ENCODE measurements at regions not wholly inside any gene's neighbourhood (a gene's known extent, or its start where the extent isn't known, plus 50 kb on each side); places are given as distances from the start of the nearest gene placed in this dataset.

DNA sequence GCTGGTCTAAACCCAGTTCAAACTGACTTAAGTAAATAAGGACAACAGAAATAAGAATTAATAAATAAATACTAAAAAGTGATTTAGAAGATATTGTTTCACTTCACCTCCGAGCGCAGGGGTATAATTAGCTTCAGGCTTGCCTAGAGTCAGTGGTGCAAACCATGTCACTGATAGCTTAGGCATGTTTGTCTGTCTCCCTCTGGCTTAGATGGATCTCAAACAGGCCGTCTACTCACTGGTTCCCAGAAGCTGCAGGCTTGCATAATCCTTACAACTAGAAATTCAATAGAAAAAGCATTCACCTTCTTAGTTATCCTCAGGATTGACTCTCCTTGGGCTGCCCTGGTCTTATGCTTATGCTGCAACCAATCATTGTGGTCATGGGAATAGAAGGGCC lies 629.8 kb upstream of the WWC1 start:
- ATAC-seq: no peak
- DNase-seq: no peak

DNA sequence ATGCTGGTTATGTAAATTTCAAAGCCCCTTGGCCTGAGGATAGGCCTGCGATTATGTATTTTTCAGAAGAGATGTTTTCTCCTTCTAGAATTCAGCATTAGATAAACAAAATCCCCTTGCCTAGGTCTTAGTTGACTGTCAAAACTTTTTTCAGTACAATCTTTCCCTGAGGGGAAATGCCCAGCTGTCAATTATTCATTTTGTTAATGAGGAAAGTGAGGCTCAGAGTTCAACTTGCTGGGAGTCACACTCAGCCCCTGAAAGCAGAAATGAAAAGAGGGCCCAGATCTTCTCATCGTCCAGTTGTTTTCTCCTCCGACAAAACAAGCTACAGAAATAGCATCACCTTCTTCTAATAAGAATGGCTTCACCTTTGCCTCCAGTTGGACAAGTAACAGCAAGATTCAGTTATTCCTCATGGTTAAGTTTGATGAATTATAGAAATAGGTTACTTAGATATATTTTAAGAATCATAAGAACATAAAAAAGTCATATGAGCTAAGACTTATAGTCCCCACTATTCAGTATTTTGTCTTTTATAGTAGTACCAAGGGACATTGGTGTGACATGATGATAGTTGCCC lies 627.1 kb upstream of the WWC1 start:
- DNase-seq (no peak), ATAC-seq (no peak)

DNA sequence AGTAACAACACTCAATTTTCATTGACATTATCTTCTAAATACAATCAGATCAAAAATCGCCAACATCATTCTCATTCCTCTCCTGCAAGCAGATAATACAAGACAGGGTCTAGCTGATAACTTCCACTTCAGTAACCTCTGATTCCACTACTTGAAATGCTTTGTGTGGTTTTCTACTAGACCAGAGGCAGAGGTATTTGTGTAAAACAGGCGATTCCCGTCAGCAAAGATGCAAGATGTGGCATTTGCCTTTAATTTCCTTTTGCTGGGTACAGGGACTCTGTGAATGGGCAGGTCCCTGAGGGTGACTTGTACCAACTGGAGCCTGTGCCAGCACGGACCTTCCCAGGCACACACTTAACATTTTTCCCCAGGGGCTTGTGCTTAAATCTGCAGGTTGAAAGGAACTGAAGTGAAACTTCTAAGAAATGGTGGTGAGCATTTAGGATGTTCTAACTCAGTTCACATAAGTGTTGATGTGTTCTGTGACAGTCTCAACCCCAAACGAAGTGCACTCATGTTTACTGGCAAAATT lies 625.5 kb upstream of the WWC1 start:
- DNase-seq: no peak
- ATAC-seq: no peak

DNA sequence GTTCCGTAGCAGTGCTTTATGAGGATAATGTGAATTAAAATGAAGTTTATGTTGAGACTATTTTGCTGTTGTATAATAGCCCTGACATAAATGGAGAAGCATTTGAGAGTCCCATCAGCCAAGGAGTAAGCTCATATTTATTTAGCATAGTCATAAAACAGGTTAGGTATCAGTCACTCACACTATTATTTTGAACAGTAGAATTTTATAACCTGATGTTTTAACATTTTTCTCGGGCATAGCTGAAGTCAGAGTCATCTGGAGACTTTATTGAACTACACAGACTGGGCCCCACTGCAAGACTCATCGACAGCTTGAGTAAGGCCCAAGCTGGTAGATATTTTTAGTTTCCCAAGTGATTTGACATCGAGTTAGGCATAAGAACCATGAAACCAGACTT lies 620.3 kb upstream of the WWC1 start:
- no peak for ATAC-seq
- no peak for DNase-seq

DNA sequence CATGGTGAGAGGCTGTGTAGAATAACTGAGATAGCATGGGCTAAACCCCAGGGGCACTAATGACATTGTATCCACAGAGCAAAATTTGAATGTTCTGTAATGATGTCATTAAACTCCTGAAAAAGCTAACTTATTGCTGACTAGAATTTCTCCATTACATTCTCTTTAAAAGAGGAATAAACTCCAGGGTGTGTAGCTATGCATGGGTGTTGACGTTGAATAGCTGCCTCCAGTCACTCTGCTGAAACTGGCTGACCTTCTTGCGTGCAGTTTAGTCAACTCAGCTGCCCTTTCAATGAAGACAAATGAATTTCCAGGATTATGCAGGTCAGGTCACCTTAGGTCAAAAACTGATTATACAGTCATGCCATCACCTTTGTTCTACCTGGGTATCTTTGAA lies 617.5 kb upstream of the WWC1 start:
- no peak for DNase-seq
- ATAC-seq: no peak

DNA sequence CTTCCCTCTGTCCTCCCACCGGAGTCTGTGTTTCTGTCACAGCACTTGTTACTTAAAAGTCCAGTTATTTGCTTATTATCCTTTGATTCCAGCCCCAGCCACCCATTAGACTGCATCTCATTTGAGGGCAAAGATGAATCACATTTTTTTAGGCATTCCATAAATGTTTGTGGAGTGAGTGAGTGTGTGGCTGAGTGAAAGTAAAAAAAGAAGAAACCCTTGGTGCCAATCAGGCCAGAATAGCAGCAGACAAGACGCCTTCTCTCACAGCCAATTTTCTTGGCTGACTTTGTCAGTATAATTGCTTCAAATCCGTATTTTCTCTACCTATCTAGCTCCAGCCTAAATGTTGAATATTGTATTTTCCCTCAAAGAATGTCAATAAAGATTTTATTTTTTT lies 613.0 kb upstream of the WWC1 start:
- DNase-seq (no peak), ATAC-seq (no peak)

DNA sequence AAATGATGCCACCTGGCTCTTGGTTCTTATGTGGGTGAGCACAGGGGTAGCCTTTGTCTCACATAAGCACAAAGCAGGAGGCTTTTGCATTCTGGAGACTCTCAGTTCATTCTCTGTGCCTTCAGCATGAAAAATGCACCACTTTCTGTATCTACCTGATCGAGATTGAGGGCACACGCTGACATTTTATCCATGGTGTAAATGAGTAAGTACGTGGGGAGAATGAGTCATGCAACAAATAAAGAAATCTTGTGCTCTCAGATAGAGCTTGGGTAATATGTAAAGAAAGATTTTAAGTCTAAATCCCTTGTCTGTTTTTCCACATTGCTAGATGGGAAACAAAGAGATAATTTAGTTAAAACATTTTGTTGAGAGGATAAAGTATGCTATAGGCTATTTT lies 607.2 kb upstream of the WWC1 start:
- no peak for DNase-seq

DNA sequence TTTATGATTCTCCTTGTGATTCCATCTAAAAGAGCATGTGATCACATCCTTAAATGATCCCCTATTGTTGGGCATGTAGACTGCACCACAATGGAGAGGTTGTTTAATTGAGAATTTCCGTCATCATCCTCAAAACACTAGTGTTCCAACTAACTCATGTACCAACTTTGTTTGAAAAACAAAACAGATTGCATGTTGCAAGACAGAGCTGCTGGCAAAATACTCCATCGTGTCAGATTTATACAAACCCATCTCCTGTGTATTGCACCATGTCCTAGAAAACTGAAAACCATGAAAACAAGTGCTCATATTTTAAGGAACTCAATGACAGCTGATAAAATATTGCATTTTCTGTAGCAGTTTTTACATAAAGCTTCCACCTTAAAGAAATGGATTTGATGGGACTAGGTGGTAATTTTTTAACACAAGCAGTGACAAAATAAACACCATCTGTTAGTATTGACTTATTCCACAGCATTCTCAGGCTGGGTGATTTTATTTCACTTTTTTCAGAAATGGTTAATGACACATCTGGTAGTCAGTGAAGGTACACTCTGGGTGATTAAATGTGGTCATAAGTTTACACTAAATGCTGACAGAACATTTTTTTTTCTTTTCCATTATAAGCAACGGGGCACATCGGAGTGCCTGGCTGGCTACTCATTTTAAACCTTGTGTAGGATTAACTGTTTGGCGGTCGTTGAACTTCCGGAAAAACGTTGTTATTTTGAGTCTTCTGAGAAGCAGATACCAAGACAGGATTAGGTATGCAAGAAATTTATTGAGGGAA lies 602.9 kb upstream of the WWC1 start:
- no peak for ATAC-seq

More for the DNA sequence above, 607.2 kb upstream of the WWC1 start:
- no peak for ATAC-seq

DNA sequence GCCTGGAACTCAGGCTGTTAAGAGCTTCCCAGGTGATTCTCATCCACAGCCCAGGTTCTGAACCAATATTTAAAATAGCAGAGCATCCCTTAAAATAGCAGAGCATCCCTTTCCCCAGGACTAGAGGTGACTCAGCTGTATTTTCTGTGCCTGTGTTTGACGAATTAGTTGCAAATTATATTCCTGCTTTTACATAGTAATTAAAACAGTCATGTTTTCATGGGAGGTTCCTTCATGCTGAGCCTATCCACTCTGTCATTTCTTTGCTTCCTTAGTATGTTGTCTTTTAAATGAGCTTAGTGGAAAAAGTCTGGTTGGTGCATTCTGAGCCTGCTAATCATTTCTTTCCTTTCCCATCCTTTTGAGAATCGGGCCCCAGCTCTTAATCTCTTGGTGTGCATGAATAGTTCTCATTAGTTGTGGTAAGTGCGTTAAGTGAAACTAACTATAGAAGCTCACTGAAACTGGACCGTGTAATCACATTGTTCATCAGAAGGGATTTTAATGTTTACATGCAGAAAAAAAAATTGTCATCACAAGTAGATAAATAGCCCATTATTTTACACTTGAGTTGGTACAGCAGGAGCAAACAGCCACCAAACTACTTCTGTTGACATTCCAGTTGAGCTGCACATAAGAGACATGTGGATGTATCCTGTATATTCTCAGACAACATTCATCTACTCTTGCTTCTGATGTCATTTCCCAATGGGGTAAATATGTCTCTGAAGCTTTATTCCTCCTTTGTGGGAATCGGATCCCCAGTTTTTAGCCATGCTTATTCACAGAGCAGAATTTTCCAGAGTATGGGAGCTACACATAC lies 596.9 kb upstream of the WWC1 start:
- DNase-seq (no peak), ATAC-seq (no peak)

More for the DNA sequence above, 602.9 kb upstream of the WWC1 start:
- no peak for DNase-seq

DNA sequence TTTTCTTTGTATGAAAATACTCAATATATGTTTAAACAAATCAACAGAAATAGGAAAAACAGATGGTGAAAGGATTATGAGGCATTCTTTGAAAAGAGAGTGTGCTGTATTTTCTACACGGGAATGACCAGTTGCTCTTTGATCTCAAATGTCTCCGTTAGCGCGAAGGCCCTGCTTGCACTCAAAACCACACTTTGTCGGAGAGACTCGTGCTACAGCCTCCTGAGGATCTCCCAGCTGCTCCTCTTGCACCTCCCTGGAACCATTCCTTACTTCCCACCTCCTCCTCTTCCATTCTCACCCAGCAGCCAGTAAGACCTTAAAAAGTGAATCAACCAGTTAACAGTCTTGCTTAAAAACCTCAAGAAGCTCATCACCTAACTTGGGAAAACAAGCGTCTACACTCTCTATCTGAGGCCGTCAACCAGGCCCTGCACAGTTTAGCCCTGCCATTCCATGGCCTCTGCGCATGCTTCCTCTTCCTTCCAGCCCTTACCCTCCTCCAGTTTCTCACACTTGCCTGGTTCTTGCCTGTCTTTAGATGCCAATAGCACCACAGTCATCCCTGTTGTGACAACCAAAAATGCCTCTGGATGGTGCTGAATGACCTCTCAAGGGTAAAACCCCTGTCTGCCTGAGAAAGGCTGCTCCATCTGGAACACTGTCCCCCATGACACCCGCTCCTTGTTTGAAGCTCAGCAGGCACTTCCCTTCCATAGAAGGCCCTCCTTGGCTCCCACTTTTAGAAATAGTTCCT lies 594.7 kb upstream of the WWC1 start:
- no peak for DNase-seq
- ATAC-seq: no peak

DNA sequence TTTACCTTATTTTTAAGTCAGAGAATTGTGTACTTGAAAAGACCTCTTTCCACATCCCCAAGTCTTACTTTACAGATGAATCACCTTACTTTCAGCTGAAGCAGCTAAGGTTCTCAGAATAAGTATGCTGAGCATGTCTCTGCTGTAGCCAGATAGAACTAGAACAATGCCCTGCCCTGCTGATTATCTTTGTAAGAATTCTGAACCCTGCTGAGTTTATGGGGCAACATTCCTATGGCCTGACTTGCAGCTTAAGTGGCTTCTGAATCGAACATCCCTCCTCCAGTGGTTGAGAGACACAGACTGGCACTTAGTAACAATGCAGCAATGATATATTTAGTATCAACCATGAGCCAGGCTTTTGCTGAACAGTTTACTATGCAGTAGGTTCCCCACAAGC lies 592.0 kb upstream of the WWC1 start:
- ATAC-seq (no peak), DNase-seq (no peak)

DNA sequence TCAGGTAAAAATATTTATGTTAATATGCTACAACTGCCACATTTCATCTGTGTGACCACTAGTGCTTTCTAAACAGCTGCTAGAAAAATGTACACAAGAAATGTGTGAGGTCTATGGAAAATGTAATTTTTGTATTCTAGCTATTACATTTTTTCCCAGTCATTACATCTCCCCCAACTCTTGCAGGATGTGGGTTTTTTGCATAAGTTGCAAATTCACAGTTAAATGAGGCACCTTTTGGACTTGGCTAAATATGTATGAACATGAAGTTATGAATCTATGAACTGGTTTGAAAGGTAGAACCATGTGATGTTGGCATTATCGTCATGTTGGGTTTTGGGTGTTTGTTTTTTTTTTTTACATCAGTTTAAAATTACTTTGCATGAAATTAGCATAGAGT lies 590.4 kb upstream of the WWC1 start:
- no peak for DNase-seq
- no peak for ATAC-seq

DNA sequence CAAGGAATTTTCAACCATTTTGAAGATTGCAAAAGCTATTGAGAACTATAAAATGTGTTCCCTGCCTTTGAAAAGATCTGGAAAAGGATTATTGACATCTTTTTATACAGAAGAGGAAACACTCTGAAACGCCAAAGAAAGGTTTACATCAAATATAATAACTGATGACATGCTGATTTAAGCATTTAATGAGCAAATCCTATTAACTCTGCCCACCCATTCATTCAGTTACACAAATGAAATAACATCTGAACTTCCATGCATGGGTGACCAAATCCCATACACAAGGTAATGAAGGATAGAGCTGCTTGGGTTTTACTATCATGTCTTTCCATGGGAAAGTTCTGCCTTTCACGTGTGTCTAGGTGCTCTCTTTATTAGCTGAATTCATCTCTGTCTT lies 589.4 kb upstream of the WWC1 start:
- ATAC-seq: no peak
- no peak for DNase-seq

DNA sequence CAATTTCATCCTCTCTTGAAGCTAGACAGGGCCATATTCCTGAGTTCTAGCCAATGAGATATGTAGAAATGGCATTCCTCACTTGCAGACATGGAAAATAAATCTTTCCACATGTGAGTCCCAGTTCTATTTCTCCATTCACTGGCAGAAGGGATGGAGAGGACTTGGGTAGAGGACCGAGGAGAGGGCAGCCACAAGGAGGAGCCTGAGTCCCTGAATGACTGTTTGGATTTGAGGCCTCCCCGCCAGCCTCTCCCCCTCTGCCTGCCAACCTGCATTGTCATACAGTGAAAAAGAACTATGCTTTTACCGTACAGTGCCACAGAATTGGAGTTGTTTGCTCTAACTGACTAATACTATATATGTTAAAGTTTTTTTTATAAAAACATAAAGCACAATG lies 583.0 kb upstream of the WWC1 start:
- DNase-seq (no peak), ATAC-seq (no peak)

DNA sequence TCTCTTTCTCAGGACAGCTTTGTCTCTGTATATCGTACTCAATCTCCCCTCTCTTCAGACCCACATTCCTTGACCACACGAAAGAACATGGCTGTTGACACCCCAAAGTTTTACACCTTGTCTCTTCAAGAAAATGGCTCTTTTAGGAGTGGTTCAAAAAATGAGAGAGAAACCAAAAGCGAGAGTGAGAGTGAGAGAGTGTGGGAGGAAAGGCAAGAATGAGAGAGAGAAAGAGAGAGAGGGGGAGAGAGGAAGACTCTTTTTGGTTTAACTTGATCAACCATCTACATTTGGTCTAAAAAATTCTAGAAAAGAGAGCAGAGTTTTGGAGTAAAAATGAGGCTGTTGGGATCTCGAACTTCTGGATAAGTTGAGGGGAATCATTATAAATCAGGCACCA lies 581.8 kb upstream of the WWC1 start:
- DNase-seq (no peak), ATAC-seq (no peak)

DNA sequence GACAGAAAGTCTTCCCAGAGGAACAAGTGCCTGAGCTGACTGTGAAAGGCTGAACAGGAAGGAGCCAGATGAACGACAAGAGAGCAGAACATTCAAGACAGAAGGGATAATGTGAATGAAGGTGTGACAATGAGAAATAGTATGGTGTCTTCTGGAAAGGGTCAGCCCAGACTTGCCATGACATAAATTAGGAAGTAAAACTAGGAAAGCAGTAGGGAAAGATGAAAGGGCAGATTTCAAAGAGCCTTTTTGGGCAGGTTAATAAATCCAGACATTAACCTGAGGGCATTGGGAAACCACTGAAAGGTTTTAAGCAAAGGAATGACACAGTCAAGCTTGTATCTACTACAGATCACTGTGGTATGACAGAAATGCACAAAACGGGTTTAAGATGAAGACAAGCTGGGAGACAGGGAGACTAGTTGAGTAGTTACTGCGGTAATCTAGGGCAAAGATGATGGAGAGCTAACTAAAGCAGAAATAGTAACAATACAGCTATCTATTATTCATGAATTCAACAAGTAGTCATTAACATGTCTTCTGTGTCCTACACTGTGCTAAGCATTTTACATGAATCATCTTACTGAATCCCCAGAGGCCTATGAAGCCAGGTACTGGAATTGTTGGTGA lies 580.9 kb upstream of the WWC1 start:
- ATAC-seq: no peak

DNA sequence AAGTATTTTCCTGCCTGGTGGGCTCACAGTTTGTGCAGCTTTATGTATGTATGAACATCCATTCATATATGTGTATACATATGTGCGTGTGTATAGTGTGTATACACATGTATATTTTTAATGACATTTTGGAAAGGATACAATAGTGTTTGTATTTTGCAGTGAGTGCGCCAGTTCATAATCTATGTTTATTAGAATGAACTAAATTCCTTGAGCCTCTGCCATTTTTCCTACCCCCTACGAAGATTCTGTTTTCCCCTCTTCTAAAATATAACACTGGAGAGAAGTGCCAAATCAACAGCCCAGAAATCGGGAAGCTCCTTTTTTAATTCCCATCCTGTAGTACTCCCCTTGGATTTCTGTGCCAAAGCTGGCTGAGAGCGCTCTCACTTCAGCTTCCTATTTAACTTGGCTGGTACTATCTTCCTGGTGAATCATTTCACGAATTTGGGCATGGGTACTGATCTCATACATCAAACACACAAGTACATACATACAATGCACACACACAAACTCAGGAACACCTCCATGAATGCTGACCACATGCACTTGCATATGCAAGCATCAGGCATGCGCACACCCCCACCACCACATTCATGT lies 578.4 kb upstream of the WWC1 start:
- DNase-seq (no peak), ATAC-seq (no peak)

More for the DNA sequence above, 580.9 kb upstream of the WWC1 start:
- DNase-seq: no peak

DNA sequence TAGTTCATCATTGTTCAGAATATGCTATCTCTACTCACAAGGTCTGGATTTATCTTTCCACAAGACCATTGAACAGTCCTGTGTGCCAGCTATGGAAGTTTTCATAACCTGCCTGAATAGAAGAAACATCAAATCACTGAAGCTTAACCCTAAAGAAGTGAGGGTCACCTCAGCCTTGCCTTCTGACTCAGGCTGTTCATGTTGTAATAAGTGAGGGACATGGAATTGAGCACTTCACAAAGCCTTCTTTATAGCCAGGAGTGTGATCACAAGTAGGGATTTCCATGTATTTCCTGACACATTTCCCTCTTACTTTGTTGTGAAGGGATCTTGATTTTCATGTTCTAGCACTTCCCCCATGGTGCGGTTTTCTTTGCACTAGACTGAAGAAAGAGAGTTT lies 577.5 kb upstream of the WWC1 start:
- DNase-seq (no peak), ATAC-seq (no peak)

DNA sequence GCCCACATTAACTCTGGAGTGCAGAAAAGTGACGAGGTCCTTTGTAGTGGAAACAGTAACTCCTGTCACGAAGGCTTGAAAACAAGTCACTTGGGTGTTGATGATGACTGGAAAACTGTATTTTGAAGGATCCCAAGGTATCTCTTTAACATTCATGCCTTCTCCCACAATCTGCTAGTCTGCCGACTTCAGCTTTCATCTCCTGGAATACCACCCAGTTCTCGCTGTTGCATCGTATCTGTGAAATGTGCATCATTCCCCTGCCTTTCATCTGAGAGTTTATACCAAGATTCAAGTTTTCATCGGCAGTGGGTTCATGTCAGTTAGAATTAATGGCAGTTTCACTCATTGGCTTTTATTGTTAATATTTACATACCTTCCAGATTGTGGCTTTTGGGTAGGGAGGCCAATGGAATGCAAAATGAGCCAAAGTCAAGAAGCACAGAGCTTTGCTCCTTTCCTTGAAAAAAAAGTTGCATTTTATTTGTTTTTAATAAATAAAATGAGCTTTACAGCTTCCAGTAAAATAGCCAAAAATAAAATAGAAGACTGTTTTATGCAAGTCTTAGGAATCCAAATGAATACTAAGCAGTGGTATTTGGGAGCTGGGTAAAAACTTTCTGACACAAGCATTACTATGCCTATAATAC lies 575.2 kb upstream of the WWC1 start:
- DNase-seq (no peak), ATAC-seq (no peak)

DNA sequence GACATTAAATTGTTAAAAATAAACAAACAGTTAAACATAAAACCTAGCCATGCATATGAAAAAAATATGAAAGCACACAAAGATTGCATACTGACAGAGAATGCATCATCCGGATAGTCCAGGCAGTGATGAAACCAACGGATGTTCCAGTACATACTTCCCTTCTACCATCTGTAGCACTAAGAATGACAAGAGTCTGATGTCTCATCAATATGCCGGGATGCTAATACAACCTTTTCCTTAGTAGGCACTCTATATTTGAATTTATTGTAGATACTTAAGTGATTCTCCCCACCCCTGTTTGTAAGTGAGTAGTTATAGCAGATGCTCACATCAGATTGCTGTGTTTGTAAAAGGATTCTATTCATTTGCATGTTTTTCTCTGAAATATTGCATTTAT lies 571.2 kb upstream of the WWC1 start:
- ATAC-seq (no peak), DNase-seq (no peak)
